Esophagus muscularis mucosa (tissue), 4 donors: ENCODE measurements at regions not wholly inside any gene's neighbourhood (a gene's known extent, or its start where the extent isn't known, plus 50 kb on each side); places are given as distances from the start of the nearest gene placed in this dataset.
A peak's percentile ranks its signal among the peaks of the same experiment; 100 is the strongest.

ENCODE experiments used
- CTCF ChIP-seq, 3 experiments: fragments of 200-600 bp in 2 of 3; fragments of 450-650 bp in 1 of 3; sonication (generic) in 2 of 3; IDR thresholded peaks; one replicate each; pipeline ENCODE4 v1.5.1; 2017 to 2019; ENCODE audit warnings: antibody characterized with exemption in 3 of 3, mild to moderate bottlenecking in 2 of 3, moderate library complexity in 1 of 3
- EP300 ChIP-seq: sonication (generic); formaldehyde crosslinking; IDR thresholded peaks from one replicate; pipeline ENCODE4 v1.6.1; 2017; ENCODE audit warnings: antibody characterized with exemption
- POLR2A ChIP-seq: fragments of 450-650 bp; IDR thresholded peaks from one replicate; pipeline ENCODE4 v1.6.1; 2017; ENCODE audit warnings: antibody characterized with exemption, moderate library complexity, mild to moderate bottlenecking, low read depth
- POLR2AphosphoS5 ChIP-seq, 2 donors: sonication (generic); formaldehyde crosslinking; IDR thresholded peaks; one replicate each; pipeline ENCODE4 v1.6.1; 2017; ENCODE audit warnings: antibody characterized with exemption in 2 of 2

DNA sequence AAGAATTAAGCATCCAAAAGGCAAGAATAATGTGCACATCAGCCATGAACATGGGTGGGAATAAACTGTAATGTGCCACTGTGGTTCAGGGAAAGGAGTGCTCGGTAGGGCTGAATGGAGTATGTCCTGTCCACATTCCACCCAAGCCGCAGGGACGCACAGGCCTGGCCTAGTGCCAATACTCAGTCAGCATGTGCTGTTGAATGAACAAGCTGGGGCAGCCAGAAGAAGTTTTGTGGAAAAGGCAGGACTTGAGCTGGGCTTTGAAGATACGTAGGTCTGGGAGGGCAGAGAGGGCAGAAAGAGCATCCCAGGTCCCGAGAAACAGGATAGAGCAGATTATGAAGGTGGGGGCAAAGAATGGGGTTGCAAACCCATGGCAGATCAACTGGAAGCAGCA, 60.0 kb upstream of the PLET1 start:
- TF ChIP-seq POLR2AphosphoS5 (IDR thresholded peaks at IDR 0.05) (peak in 1 of 2 donors; percentile 36), CTCF (IDR thresholded peaks at IDR 0.05) (no peak), POLR2A (no peak), EP300 (no peak)
